Fibroblast of skin of right biceps (primary cell): ENCODE measurements at regions not wholly inside any gene's neighbourhood (a gene's known extent, or its start where the extent isn't known, plus 50 kb on each side); places are given as distances from the start of the nearest gene placed in this dataset.

Experiments used
- DNase-seq: peaks from one replicate; pipeline ENCODE4 v3.0.0-alpha.2; 2013

DNA sequence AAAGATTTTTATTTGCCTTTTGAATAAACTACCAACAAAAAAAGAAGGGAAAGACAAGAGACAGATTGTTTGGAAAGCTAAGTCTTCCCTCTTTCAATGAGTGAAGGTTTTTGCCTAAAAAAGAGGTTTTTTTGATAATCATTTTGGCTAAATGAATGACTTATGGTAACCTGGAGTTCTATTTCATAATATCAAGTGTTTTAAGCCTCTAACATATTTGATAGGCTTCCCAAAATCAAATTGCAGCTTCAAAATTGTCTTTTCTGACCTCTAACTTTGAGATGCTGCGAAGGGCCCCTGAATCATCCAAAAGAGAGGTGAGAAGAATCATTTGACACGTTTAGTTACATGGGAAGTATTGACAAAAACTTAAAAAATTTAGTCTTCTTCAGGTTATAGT, 53.0 kb upstream of the NAMPT start:
- no peak for DNase-seq

DNA sequence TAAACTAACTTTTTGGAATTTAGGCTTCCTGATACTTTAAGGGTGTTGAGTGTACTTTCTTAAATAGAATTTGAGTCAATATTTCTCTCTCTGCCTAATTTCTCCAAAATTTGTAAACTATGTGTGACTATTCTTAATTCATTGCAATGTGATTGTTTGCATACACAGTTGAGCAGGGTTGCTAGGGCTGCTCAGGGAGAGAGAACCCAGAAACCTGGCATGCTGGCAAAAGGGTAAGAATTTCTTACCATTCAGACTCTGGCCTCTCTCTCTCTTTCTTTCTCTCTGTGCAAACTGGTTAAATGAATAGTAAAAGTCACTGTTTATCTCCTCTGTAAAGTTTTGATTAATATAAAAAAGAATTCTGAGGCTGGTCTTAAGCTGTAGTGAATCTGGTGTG, 51.0 kb upstream of the NAMPT start:
- no peak for DNase-seq
